ENCODE measurements at regions not wholly inside any gene's neighbourhood (a gene's known extent, or its start where the extent isn't known, plus 50 kb on each side); places are given as distances from the start of the nearest gene placed in this dataset.
A peak's percentile ranks its signal among the peaks of the same experiment; 100 is the strongest.
"Not testable (repeated sequence)": the region's sequence is repeated elsewhere in the genome, so short reads cannot be mapped to it uniquely, and the experiment has no call there.

- no peak for DNase-seq
These were observed 85.0 kb upstream of the AK4 start for GRCh38 chr1:65063025-65063424.

- no peak for DNase-seq
These were observed 83.0 kb upstream of the AK4 start for GRCh38 chr1:65064981-65065380.

- no peak for DNase-seq
These were observed 82.2 kb upstream of the AK4 start for GRCh38 chr1:65065524-65066418.

- DNase-seq: no peak
These were observed 81.6 kb upstream of the AK4 start for GRCh38 chr1:65066419-65066765.

- peak; percentile 62 to 68 for DNase-seq
These were observed 81.1 kb upstream of the AK4 start for GRCh38 chr1:65066766-65067490.

GRCh38 chr1:65067491-65068201 lies 80.4 kb upstream of the AK4 start:
- DNase-seq: peak; percentile 40 to 47

GRCh38 chr1:65068202-65069010 lies 79.6 kb upstream of the AK4 start:
- DNase-seq: no peak

GRCh38 chr1:65069011-65069565 lies 78.9 kb upstream of the AK4 start:
- peak; percentile 45 to 49 for DNase-seq

- no peak for DNase-seq
These were observed 75.2 kb upstream of the AK4 start for GRCh38 chr1:65072845-65073244.

GRCh38 chr1:65075123-65075976 lies 72.7 kb upstream of the AK4 start:
- DNase-seq: peak; percentile 32 to 60

GRCh38 chr1:65077369-65077768 lies 70.6 kb upstream of the AK4 start:
- DNase-seq: no peak

GRCh38 chr1:65079941-65080340 lies 68.1 kb upstream of the AK4 start:
- no peak for DNase-seq

GRCh38 chr1:65082346-65083040 lies 65.5 kb upstream of the AK4 start:
- no peak for DNase-seq

- no peak for DNase-seq
These were observed 64.6 kb upstream of the AK4 start for GRCh38 chr1:65083263-65083896.

GRCh38 chr1:65084066-65084465 lies 63.9 kb upstream of the AK4 start:
- DNase-seq: no peak

- not testable (repeated sequence) for DNase-seq
These were observed 60.5 kb upstream of the AK4 start for GRCh38 chr1:65087519-65087918.

- DNase-seq: no peak
These were observed 57.6 kb upstream of the AK4 start for GRCh38 chr1:65090406-65090805.

- DNase-seq: no peak
These were observed 55.3 kb upstream of the AK4 start for GRCh38 chr1:65092691-65093090.

GRCh38 chr1:65097076-65097475 lies 50.9 kb upstream of the AK4 start:
- no peak for DNase-seq

Measured in stimulated activated CD4-positive, alpha-beta T cell treated with anti-CD3 and anti-CD28 coated beads, Interleukin-4, amount 100 ng/mL, for 4 hours (primary cell).